ENCODE measurements at regions not wholly inside any gene's neighbourhood (a gene's known extent, or its start where the extent isn't known, plus 50 kb on each side); places are given as distances from the start of the nearest gene placed in this dataset.

DNA sequence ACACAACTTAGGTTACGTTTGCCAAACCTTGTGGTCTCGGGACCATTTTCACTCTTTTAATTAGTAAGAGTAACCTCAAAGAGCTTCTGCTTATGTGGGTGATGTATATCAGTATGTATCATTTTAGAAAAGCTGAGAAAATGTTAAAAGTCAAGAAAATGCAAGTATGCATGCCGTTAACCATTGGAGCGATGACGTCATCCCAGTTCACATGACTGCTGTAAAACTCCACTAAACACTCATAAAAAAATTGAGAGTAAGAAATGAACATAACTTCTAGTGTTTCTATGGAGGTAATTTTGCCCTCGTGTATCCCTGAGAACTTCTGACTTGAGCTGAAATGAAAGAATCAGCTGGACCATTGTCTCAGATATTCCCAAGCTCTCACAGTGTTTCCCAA is 250.0 kb upstream of the CDH4 start:
- H3K4me3 ChIP-seq: no peak overlapping the region
- no peak overlapping the region for H3K27ac ChIP-seq

- no peak overlapping the region for H3K4me3 ChIP-seq
- no peak overlapping the region for H3K27ac ChIP-seq
Measured at GRCh38 chr20:61014491-61014890, 237.6 kb upstream of the CDH4 start.

- no peak overlapping the region for H3K27ac ChIP-seq
- no peak overlapping the region for H3K4me3 ChIP-seq
Measured at GRCh38 chr20:61015602-61016001, 236.5 kb upstream of the CDH4 start.

- no peak overlapping the region for H3K27ac ChIP-seq
- H3K4me3 ChIP-seq: no peak overlapping the region
Measured at GRCh38 chr20:61019322-61019721, 232.7 kb upstream of the CDH4 start.

DNA sequence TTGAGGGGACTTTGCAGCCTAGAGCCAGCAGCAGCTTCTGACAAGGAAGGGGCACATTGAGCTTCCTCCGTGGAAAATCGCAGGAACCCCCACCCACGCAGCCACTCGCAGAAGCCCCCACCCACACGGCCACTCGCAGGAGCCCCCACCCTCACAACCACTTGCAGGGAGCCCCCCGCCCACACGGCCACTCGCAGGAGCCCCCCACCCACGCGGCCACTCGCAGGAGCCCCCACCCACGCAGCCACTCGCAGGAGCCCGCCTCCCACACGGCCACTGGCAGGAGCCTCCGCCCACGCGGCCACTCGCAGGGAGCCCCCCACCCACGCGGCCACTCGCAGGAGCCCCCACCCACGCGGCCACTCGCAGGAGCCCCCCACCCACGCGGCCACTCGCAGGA is 228.4 kb upstream of the CDH4 start:
- Histone ChIP-seq H3K27ac (no peak overlapping the region), H3K4me3 (no peak overlapping the region)

GRCh38 chr20:61024390-61024789 is 227.7 kb upstream of the CDH4 start:
- H3K27ac ChIP-seq: no peak overlapping the region
- H3K4me3 ChIP-seq: no peak overlapping the region

DNA sequence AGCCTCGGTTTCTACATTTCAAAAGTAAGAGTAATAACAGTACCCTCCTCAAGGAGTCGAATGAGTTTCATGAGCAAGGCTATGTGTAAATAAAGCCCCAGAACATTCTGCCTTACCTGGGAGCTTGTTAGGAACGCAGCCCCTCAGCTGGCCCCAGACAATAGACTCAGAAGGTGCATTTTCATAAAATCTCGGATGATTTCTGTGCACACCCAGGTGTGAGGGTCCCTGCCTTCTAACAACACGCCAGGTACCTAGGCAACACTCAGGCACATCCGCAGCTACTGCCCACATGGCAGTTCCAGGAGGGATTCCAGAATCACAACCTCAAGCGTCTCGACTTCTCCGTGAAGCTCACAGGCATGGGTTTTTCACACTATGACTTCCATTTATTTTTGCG is 226.5 kb upstream of the CDH4 start:
- H3K4me3 ChIP-seq: no peak overlapping the region
- no peak overlapping the region for H3K27ac ChIP-seq

DNA sequence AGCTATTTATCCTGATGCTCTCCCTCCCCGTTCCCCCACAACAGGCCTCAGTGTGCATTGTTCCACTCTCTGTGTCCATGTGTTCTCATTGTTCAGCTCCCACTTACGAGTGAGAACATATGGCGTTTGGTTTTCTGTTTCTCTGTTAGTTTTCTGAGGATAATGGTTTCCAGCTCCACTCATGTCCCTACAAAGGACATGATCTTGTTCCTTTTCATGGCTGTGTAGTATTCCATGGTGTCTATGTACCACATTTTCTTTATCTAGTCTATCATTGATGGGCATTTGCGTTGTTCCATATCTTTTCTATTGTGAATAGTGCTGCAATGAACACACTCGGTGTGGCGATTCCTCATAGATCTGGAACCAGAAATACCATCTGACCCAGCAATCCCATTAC is 225.9 kb upstream of the CDH4 start:
- Histone ChIP-seq H3K4me3 (no peak overlapping the region), H3K27ac (no peak overlapping the region)

DNA sequence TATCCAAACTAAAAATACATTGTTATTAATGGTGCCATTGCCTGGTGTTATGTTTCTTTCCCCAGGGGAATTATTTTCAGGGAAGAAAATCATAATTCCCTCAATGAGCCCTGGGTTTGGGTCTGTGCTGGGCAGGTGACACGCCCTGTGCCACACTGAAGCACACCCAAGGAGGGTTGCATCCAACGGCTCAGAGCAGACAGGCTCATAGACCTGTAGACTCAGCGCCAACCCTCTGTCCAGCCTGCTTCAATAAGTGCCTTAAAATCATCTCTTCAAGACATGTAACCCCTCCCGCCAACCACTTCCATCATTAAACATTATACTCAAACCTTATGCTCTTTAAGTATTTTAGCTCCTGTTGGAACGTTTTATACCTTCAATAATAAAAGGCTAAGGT is 225.3 kb upstream of the CDH4 start:
- H3K4me3 ChIP-seq: no peak overlapping the region
- H3K27ac ChIP-seq: no peak overlapping the region

DNA sequence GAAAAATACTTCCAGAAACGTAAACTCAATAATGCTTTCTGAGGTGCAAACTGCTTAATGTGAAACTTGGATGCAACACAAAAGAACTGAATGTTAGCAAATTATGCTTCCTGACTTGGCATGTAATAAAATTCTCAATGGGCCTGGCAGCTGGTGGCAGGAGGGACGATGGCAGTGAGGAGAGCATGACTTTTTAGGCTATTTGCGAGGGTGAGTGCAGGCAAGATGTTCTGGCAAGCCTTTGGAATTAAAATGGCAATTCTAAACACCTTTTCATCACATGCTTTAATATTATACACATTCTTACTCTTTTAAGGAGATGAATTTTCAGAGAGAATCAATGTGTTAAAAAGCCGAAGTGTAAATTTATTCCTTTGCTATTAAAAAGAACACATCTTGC is 224.8 kb upstream of the CDH4 start:
- no peak overlapping the region for H3K27ac ChIP-seq
- H3K4me3 ChIP-seq: no peak overlapping the region

DNA sequence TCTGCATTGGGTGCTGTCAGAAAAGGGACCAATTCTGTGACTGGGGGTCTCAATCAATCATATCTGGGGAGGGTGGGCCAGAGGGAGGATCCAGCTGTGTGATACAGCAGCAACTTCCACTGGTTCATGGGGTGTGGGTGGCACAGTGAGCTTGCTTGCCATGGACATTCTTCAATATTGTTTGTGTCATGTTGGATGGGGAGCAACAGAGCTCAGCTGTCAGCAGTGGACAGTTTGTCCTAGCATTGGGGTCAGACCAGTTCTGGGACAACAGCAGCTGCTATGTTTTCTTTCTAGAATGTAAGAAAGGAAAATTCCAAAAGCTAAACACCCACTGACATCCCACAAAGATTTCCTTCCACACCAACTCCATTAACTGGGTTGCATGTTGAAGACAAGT is 221.9 kb upstream of the CDH4 start:
- no peak overlapping the region for H3K27ac ChIP-seq
- no peak overlapping the region for H3K4me3 ChIP-seq

DNA sequence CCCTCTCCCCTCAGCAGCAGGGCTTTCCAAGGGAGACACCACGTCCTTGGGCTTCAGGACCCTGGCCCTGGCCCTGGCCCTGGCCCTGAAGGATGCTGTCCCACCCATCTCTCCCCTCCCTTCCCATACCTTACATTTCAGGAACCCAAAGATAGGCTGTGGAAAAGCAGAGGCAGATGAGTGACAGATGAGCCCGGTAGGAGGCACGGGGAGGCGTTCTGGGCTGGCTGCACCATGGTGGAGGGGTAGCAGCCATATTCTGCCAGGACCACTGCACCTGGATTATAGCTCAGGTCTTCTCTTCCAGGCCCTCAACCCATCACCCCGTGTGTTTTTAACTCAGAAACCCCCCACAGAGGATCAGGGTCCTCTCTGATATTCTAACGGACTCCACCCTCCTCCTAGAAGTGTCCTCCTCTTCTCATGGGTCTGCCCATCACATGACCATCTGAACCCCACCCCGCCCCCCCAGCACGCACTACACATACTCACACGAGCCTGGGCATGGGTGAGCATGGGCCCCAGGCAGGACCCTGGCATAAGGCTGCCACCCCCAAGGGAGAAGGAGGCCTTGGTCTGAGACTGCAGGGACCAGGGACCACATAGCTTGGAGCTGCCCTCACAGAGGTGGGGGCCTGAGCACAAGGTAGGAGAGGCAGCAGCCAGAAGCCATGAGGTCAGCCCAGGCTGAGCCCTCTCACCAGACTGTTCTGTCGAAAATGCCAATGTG is 220.8 kb upstream of the CDH4 start:
- Histone ChIP-seq H3K27ac (no peak overlapping the region), H3K4me3 (no peak overlapping the region)

- no peak overlapping the region for H3K4me3 ChIP-seq
Measured at GRCh38 chr20:61037498-61037897, 214.6 kb upstream of the CDH4 start.

GRCh38 chr20:61041481-61041880 is 210.6 kb upstream of the CDH4 start:
- Histone ChIP-seq H3K4me3 (no peak overlapping the region), H3K27ac (no peak overlapping the region)

More at GRCh38 chr20:61037498-61037897, 214.6 kb upstream of the CDH4 start:
- no peak overlapping the region for H3K27ac ChIP-seq

- H3K27ac ChIP-seq: no peak overlapping the region
- H3K4me3 ChIP-seq: no peak overlapping the region
Measured at GRCh38 chr20:61042506-61043385, 209.3 kb upstream of the CDH4 start.

DNA sequence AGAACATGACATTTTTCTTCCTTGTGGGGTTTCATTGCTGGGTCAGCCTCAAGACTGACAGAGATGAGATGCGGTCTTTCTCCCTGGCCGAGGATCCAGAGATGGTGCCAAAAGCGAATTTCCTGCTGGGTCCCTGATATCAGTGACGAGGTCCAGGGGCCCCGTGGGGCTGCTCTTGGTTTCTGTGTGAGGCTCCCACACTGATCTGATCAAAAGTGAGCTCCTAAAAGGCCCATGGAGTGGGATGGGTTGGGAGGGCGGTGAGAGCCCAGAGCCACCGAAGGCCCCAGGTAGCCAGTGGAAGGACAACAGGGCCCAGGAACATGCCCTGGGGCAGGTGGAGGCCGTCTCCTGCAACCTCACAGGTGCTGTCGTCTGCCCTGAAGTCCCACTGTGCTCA is 208.4 kb upstream of the CDH4 start:
- no peak overlapping the region for H3K4me3 ChIP-seq
- H3K27ac ChIP-seq: no peak overlapping the region

- H3K4me3 ChIP-seq: no peak overlapping the region
- no peak overlapping the region for H3K27ac ChIP-seq
Measured at GRCh38 chr20:61044499-61044898, 207.6 kb upstream of the CDH4 start.

GRCh38 chr20:61045091-61045490 is 207.0 kb upstream of the CDH4 start:
- Histone ChIP-seq H3K4me3 (no peak overlapping the region), H3K27ac (no peak overlapping the region)

- H3K27ac ChIP-seq: no peak overlapping the region
- H3K4me3 ChIP-seq: no peak overlapping the region
Measured at GRCh38 chr20:61045876-61046585, 206.0 kb upstream of the CDH4 start.

DNA sequence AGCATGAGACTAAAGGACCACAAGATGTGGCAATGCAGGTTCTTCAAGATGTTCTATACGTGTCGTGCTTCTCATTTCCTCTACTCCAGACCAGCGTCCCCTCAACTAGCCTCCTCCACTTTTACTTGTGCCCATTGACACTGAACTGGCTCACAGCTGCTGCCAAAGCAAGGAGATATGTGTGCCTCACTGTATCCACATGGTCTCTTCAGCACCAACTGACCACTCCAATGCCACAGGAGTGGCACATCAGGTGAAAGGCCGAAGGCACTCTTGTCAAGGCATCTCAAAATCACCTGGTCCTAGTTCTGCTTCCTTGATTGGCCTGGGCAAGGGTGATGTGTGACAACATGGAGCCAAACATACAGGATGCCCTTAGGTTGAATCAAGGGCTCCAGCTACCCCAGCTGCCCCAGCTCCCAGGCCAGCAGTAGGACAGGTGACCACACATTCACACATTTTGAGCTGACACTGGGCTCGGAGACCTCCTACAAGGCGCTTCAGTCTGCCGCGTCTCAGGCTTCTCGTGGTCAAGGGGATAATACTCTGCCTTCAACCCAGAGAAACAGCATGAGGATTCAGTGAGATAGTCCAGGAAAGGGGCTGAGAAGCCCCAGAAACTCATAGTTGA is 205.2 kb upstream of the CDH4 start:
- H3K27ac ChIP-seq: no peak overlapping the region
- no peak overlapping the region for H3K4me3 ChIP-seq
